MCF 10A (cell line): ENCODE measurements at regions not wholly inside any gene's neighbourhood (a gene's known extent, or its start where the extent isn't known, plus 50 kb on each side); places are given as distances from the start of the nearest gene placed in this dataset.

ENCODE experiments used
- BruUV-seq: library from RNA; stranded (reverse); fragments of 400-500 nt; replicated peaks from 2 replicates; lab custom pipeline; 2021; lab: Mats Ljungman, UMichigan
- CTCF ChIA-PET: fragments of 300-600 bp; sonication (Branson Sonifier 250); formaldehyde crosslinking; extraction: SDS; loops from one replicate; lab custom pipeline; 2021; ENCODE audit warnings: antibody characterized with exemption, inconsistent platforms; lab: Yijun Ruan, JAX
- POLR2A ChIA-PET: fragments of 300-600, 350-650 bp; sonication (Branson Sonifier 250); formaldehyde crosslinking; extraction: SDS; loops from one replicate; lab custom pipeline; 2020; ENCODE audit warnings: antibody characterized with exemption, inconsistent platforms; lab: Yijun Ruan, JAX
- DNase-seq: peaks from one replicate; pipeline ENCODE4 v3.0.0-alpha.2; 2018; ENCODE audit not compliant: unreplicated experiment
- H3K27ac Mint-ChIP-seq: one replicate; pipeline ENCODE4 v1.8.0; 2022; ENCODE audit warnings: mild to moderate bottlenecking, low read depth, mixed read lengths; ENCODE audit not compliant: unreplicated experiment
- H3K27me3 Mint-ChIP-seq: one replicate; pipeline ENCODE4 v1.8.0; 2022; ENCODE audit warnings: mixed read lengths; ENCODE audit not compliant: insufficient read depth, unreplicated experiment
- H3K36me3 Mint-ChIP-seq: one replicate; pipeline ENCODE4 v1.8.0; 2022; ENCODE audit warnings: mild to moderate bottlenecking, moderate library complexity, mixed read lengths; ENCODE audit not compliant: insufficient read depth, unreplicated experiment
- H3K4me1 Mint-ChIP-seq: one replicate; pipeline ENCODE4 v1.8.0; 2022; ENCODE audit warnings: mixed read lengths; ENCODE audit not compliant: insufficient read depth, unreplicated experiment
- H3K4me3 Mint-ChIP-seq: one replicate; pipeline ENCODE4 v1.8.0; 2022; ENCODE audit warnings: mild to moderate bottlenecking, moderate library complexity, mixed read lengths; ENCODE audit not compliant: unreplicated experiment
- H3K9me3 Mint-ChIP-seq: one replicate; pipeline ENCODE4 v1.8.0; 2022; ENCODE audit warnings: mixed read lengths; ENCODE audit not compliant: unreplicated experiment
- intact Hi-C: fragments of 100-400 bp; cut with micrococcal nuclease; formaldehyde crosslinking; loops from 2 replicates; pipeline ENCODE4 v1.14.1; 2022
- TF ChIP-seq, protein P1 (sequence below): fragments of 200-600 bp; IDR thresholded peaks from one replicate; pipeline ENCODE4 v1.8.0; 2022; ENCODE audit warnings: antibody characterized with exemption, mild to moderate bottlenecking; ENCODE audit not compliant: unreplicated experiment

DNA sequence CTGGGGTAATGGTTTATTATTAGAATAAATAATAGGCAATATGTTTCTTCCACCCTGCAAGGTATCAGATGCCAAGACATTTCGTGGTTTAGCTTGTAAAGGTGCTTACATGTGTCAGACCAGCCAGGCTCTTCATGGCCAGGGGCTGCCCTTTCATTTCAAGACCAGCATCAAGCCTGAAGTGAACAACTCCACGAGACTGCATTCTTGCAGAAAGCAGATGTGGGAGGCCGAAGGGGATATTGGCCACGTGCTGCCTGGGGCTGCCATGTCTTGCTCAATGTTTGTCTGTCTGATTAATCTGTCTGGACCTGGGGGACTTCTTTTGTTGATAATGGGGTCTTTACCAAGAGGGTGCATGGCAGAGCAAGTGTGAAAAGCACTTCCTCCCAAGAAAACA lies 294.2 kb upstream of the RBFOX1 start:
- TF ChIP-seq, protein P1, sequence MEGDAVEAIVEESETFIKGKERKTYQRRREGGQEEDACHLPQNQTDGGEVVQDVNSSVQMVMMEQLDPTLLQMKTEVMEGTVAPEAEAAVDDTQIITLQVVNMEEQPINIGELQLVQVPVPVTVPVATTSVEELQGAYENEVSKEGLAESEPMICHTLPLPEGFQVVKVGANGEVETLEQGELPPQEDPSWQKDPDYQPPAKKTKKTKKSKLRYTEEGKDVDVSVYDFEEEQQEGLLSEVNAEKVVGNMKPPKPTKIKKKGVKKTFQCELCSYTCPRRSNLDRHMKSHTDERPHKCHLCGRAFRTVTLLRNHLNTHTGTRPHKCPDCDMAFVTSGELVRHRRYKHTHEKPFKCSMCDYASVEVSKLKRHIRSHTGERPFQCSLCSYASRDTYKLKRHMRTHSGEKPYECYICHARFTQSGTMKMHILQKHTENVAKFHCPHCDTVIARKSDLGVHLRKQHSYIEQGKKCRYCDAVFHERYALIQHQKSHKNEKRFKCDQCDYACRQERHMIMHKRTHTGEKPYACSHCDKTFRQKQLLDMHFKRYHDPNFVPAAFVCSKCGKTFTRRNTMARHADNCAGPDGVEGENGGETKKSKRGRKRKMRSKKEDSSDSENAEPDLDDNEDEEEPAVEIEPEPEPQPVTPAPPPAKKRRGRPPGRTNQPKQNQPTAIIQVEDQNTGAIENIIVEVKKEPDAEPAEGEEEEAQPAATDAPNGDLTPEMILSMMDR: no peak
- no peaks in the 10 kb centered on the region for H3K36me3 Mint-ChIP-seq
- BruUV-seq: no TSS peak
- DNase-seq: no peak
- intact Hi-C loops: no loop called here
- ChIA-PET CTCF (no interaction called here), POLR2A (no interaction called here)
- H3K4me3 Mint-ChIP-seq: no peak overlapping the region
- no peaks in the 10 kb centered on the region for H3K27me3 Mint-ChIP-seq
- H3K9me3 Mint-ChIP-seq: peaks cover 19% of the 10 kb centered on the region
- H3K4me1 Mint-ChIP-seq: no peaks in the 10 kb centered on the region
- H3K27ac Mint-ChIP-seq: no peak overlapping the region

- no TSS peak for BruUV-seq
- no peaks in the 10 kb centered on the region for H3K27me3 Mint-ChIP-seq
- no peak overlapping the region for H3K4me3 Mint-ChIP-seq
- intact Hi-C loops: no loop called here
- TF ChIP-seq, protein P1: no peak
- no peak overlapping the region for H3K27ac Mint-ChIP-seq
- CTCF ChIA-PET: no interaction called here
- POLR2A ChIA-PET: no interaction called here
- no peaks in the 10 kb centered on the region for H3K36me3 Mint-ChIP-seq
- H3K4me1 Mint-ChIP-seq: no peaks in the 10 kb centered on the region
- peaks cover 12% of the 10 kb centered on the region for H3K9me3 Mint-ChIP-seq
- DNase-seq: no peak
These were observed 295.1 kb upstream of the RBFOX1 start for GRCh38 chr16:7037495-7037894.

- H3K4me1 Mint-ChIP-seq: no peaks in the 10 kb centered on the region
- no TSS peak for BruUV-seq
- CTCF ChIA-PET: no interaction called here
These were observed 301.6 kb upstream of the RBFOX1 start for GRCh38 chr16:7031031-7031430.

DNA sequence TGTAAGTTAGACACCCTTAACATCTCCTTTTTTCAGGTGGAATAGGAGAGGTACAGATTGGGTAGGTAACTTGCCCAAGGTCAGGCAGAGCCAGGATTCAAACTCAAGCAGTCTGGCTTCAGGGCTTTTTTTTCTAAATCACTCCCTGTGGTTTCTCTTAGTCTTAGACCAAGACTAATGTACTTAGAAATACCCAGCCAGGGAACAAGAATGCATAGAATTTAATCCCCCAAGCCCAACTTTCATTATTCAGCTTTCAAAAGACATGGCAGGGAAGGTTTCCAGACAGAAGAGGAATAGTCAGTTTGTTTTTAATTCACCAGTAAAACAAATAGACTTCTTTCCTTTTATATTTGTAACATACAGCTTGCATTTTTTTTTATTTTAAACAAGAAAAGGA lies 305.2 kb upstream of the RBFOX1 start:
- no peak overlapping the region for H3K27ac Mint-ChIP-seq

More at GRCh38 chr16:7031031-7031430, 301.6 kb upstream of the RBFOX1 start:
- Mint-ChIP-seq H3K36me3 (no peaks in the 10 kb centered on the region), H3K27me3 (no peaks in the 10 kb centered on the region), H3K27ac (no peak overlapping the region), H3K9me3 (peaks cover 35% of the 10 kb centered on the region), H3K4me3 (no peak overlapping the region)
- intact Hi-C loops: no loop called here
- TF ChIP-seq, protein P1: no peak
- no peak for DNase-seq
- POLR2A ChIA-PET: no interaction called here

More for the DNA sequence above, 305.2 kb upstream of the RBFOX1 start:
- Mint-ChIP-seq H3K4me3 (no peak overlapping the region), H3K4me1 (no peaks in the 10 kb centered on the region), H3K36me3 (no peaks in the 10 kb centered on the region), H3K27me3 (no peaks in the 10 kb centered on the region), H3K9me3 (peaks cover 50% of the 10 kb centered on the region)
- DNase-seq: no peak
- no TSS peak for BruUV-seq
- CTCF ChIA-PET: interaction anchor here (0.6 kb wide), 1 partner anchor 90 kb away, joined by 3 read pairs; no protein-coding TSS in a partner anchor
- TF ChIP-seq, protein P1: no peak
- intact Hi-C loops: no loop called here
- POLR2A ChIA-PET: no interaction called here
